SK-N-SH (cell line): ENCODE measurements at regions not wholly inside any gene's neighbourhood (a gene's known extent, or its start where the extent isn't known, plus 50 kb on each side); places are given as distances from the start of the nearest gene placed in this dataset.

Experiments used
- CHD2 ChIP-seq: fragments of 150-350 bp; IDR thresholded peaks from 2 replicates; pipeline ENCODE4 v1.6.1; 2018; ENCODE audit warnings: low read length; ENCODE audit not compliant: partially characterized antibody
- EP300 ChIP-seq, 2 experiments: IDR thresholded peaks; 2 replicates each; pipeline versions ENCODE4 v1.4.0 to v1.6.1; 2012; ENCODE audit warnings: borderline replicate concordance in 1 of 2, low read depth in 1 of 2, low read length in 1 of 2
- EZH2phosphoT487 ChIP-seq: fragments of 200-600 bp; sonication (generic); IDR thresholded peaks from 2 replicates; pipeline ENCODE4 v1.6.1; 2017; ENCODE audit warnings: low read depth, mixed run types, mild to moderate bottlenecking, antibody characterized with exemption, moderate library complexity, borderline replicate concordance
- MXI1 ChIP-seq: IDR thresholded peaks from 2 replicates; pipeline ENCODE4 v1.6.1; 2012; ENCODE audit warnings: mild to moderate bottlenecking, low read depth, low read length, improper control_type of control experiment
- POLR2AphosphoS5 ChIP-seq: IDR thresholded peaks from 2 replicates; pipeline ENCODE4 v1.6.1; 2012; ENCODE audit warnings: low read depth, low read length
- RAD21 ChIP-seq: IDR thresholded peaks from 2 replicates; pipeline ENCODE4 v1.6.1; 2012; ENCODE audit warnings: mild to moderate bottlenecking, low read length
- RFX5 ChIP-seq: IDR thresholded peaks from 2 replicates; pipeline ENCODE4 v1.6.1; 2012; ENCODE audit warnings: mild to moderate bottlenecking, improper control_type of control experiment, low read length
- TAF1 ChIP-seq: IDR thresholded peaks from 2 replicates; pipeline ENCODE4 v1.6.1; 2012; ENCODE audit warnings: low read depth, mild to moderate bottlenecking, low read length, moderate library complexity, borderline replicate concordance
- TCF12 ChIP-seq: IDR thresholded peaks from 2 replicates; pipeline ENCODE4 v1.4.0; 2012
- TEAD4 ChIP-seq: IDR thresholded peaks from 2 replicates; pipeline ENCODE4 v1.4.0; 2012; ENCODE audit warnings: mild to moderate bottlenecking, borderline replicate concordance; ENCODE audit not compliant: insufficient read depth
- TF ChIP-seq, protein P1 (sequence below): fragments of 200-600 bp; sonication (generic); IDR thresholded peaks from 2 replicates; pipeline ENCODE4 v1.6.1; 2017; ENCODE audit warnings: antibody characterized with exemption, mild to moderate bottlenecking, moderate library complexity
- TF ChIP-seq, protein P2 (sequence below): IDR thresholded peaks from 2 replicates; pipeline ENCODE4; 2012
- TF ChIP-seq, protein P3 (sequence below): IDR thresholded peaks from 2 replicates; pipeline ENCODE4 v1.6.1; 2012; ENCODE audit warnings: mild to moderate bottlenecking, low read depth, low read length, moderate library complexity
- TF ChIP-seq, protein P4 (sequence below): fragments of 150-350 bp; IDR thresholded peaks from 2 replicates; pipeline ENCODE4 v1.6.1; 2017; ENCODE audit warnings: antibody characterized with exemption, low read length, low read depth, borderline replicate concordance

DNA sequence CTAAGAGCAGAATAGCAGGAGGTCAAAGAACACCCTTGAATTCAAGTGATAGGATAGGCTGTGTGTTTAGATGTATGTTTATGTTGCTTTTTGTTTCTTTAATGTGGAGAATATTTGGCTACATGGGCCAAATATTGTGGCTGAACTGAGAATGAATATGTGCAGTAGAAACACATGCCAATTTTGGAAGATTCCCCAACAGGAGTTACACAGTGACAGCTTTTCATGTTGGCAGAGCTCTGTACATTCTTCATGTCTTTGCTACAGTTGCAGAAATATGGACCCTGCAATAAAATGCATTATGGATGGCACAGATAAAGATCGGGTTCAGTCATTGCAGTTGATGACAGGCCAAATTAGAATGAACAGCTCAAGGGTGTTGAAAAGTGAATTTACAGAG lies 82.8 kb upstream of the SLC4A4 start:
- TF ChIP-seq MXI1 (no peak), POLR2AphosphoS5 (no peak), TAF1 (no peak), EP300 (IDR thresholded peaks at IDR 0.05; ENCODE audit: borderline replicate concordance in 1 of 2, low read depth in 1 of 2, low read length in 1 of 2) (no peak), CHD2 (no peak), RAD21 (no peak), TEAD4 (no peak), TCF12 (no peak), RFX5 (no peak), EZH2phosphoT487 (no peak)
- TF ChIP-seq, protein P1, sequence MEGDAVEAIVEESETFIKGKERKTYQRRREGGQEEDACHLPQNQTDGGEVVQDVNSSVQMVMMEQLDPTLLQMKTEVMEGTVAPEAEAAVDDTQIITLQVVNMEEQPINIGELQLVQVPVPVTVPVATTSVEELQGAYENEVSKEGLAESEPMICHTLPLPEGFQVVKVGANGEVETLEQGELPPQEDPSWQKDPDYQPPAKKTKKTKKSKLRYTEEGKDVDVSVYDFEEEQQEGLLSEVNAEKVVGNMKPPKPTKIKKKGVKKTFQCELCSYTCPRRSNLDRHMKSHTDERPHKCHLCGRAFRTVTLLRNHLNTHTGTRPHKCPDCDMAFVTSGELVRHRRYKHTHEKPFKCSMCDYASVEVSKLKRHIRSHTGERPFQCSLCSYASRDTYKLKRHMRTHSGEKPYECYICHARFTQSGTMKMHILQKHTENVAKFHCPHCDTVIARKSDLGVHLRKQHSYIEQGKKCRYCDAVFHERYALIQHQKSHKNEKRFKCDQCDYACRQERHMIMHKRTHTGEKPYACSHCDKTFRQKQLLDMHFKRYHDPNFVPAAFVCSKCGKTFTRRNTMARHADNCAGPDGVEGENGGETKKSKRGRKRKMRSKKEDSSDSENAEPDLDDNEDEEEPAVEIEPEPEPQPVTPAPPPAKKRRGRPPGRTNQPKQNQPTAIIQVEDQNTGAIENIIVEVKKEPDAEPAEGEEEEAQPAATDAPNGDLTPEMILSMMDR, result no peak
- TF ChIP-seq, protein P2, sequence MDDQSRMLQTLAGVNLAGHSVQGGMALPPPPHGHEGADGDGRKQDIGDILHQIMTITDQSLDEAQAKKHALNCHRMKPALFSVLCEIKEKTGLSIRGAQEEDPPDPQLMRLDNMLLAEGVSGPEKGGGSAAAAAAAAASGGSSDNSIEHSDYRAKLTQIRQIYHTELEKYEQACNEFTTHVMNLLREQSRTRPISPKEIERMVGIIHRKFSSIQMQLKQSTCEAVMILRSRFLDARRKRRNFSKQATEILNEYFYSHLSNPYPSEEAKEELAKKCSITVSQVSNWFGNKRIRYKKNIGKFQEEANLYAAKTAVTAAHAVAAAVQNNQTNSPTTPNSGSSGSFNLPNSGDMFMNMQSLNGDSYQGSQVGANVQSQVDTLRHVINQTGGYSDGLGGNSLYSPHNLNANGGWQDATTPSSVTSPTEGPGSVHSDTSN, result no peak
- TF ChIP-seq, protein P3, sequence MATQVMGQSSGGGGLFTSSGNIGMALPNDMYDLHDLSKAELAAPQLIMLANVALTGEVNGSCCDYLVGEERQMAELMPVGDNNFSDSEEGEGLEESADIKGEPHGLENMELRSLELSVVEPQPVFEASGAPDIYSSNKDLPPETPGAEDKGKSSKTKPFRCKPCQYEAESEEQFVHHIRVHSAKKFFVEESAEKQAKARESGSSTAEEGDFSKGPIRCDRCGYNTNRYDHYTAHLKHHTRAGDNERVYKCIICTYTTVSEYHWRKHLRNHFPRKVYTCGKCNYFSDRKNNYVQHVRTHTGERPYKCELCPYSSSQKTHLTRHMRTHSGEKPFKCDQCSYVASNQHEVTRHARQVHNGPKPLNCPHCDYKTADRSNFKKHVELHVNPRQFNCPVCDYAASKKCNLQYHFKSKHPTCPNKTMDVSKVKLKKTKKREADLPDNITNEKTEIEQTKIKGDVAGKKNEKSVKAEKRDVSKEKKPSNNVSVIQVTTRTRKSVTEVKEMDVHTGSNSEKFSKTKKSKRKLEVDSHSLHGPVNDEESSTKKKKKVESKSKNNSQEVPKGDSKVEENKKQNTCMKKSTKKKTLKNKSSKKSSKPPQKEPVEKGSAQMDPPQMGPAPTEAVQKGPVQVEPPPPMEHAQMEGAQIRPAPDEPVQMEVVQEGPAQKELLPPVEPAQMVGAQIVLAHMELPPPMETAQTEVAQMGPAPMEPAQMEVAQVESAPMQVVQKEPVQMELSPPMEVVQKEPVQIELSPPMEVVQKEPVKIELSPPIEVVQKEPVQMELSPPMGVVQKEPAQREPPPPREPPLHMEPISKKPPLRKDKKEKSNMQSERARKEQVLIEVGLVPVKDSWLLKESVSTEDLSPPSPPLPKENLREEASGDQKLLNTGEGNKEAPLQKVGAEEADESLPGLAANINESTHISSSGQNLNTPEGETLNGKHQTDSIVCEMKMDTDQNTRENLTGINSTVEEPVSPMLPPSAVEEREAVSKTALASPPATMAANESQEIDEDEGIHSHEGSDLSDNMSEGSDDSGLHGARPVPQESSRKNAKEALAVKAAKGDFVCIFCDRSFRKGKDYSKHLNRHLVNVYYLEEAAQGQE, result no peak
- TF ChIP-seq, protein P4, sequence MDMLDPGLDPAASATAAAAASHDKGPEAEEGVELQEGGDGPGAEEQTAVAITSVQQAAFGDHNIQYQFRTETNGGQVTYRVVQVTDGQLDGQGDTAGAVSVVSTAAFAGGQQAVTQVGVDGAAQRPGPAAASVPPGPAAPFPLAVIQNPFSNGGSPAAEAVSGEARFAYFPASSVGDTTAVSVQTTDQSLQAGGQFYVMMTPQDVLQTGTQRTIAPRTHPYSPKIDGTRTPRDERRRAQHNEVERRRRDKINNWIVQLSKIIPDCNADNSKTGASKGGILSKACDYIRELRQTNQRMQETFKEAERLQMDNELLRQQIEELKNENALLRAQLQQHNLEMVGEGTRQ, result no peak
